H9 (cell line): ENCODE measurements at regions not wholly inside any gene's neighbourhood (a gene's known extent, or its start where the extent isn't known, plus 50 kb on each side); places are given as distances from the start of the nearest gene placed in this dataset.

Source experiments
- DNase-seq: peaks from one replicate; pipeline ENCODE4 v3.0.0-alpha.2; 2017
- H2AFZ ChIP-seq: one replicate; pipeline ENCODE4 v1.6.1; 2013; ENCODE audit warnings: mild to moderate bottlenecking, low read length, control low read depth, moderate library complexity
- H2AK5ac ChIP-seq: 2 replicates; pipeline ENCODE4 v1.6.1; 2013; ENCODE audit warnings: low read length, control low read depth, mixed read lengths; ENCODE audit not compliant: insufficient read length
- H2BK120ac ChIP-seq: one replicate; pipeline ENCODE4 v1.6.1; 2013; ENCODE audit warnings: low read depth, mild to moderate bottlenecking, low read length, control low read depth, inconsistent platforms; ENCODE audit not compliant: poor library complexity, severe bottlenecking
- H2BK12ac ChIP-seq: 2 replicates; pipeline ENCODE4 v1.6.1; 2013; ENCODE audit warnings: low read length, control low read depth, mixed read lengths, low read depth; ENCODE audit not compliant: insufficient read length
- H2BK15ac ChIP-seq: 2 replicates; pipeline ENCODE4 v1.6.1; 2013; ENCODE audit warnings: low read depth, low read length, control low read depth
- H2BK20ac ChIP-seq: one replicate; pipeline ENCODE4 v1.6.1; 2013; ENCODE audit warnings: low read depth, mild to moderate bottlenecking, low read length, control low read depth, inconsistent platforms; ENCODE audit not compliant: poor library complexity, severe bottlenecking
- H2BK5ac ChIP-seq: 2 replicates; pipeline ENCODE4 v1.6.1; 2013; ENCODE audit warnings: low read length, control low read depth, mixed read lengths; ENCODE audit not compliant: insufficient read length
- H3K14ac ChIP-seq: 2 replicates; pipeline ENCODE4 v1.6.1; 2013; ENCODE audit warnings: low read length, control low read depth; ENCODE audit not compliant: insufficient read depth
- H3K18ac ChIP-seq: 2 replicates; pipeline ENCODE4 v1.6.1; 2013; ENCODE audit warnings: low read depth, mild to moderate bottlenecking, mixed read lengths, low read length, control low read depth; ENCODE audit not compliant: insufficient read length
- H3K23ac ChIP-seq: 2 replicates; pipeline ENCODE4 v1.6.1; 2013; ENCODE audit warnings: low read length, control low read depth, mixed read lengths, low read depth; ENCODE audit not compliant: insufficient read length
- H3K23me2 ChIP-seq: 2 replicates; pipeline ENCODE4 v1.6.1; 2013; ENCODE audit warnings: low read depth, mild to moderate bottlenecking, mixed read lengths, low read length, control low read depth; ENCODE audit not compliant: insufficient read length, poor library complexity, severe bottlenecking
- H3K27ac ChIP-seq: 2 replicates; pipeline ENCODE4 v1.5.1; 2013; ENCODE audit warnings: low read length, control low read depth, mixed read lengths, low read depth; ENCODE audit not compliant: insufficient read length
- H3K27me3 ChIP-seq: 2 replicates; pipeline ENCODE4 v1.6.1; 2013; ENCODE audit warnings: low read length, control low read depth, inconsistent platforms; ENCODE audit not compliant: insufficient read depth
- H3K4ac ChIP-seq: 2 replicates; pipeline ENCODE4 v1.6.1; 2013; ENCODE audit warnings: low read depth, mild to moderate bottlenecking, control low read depth, inconsistent platforms, low read length, moderate library complexity
- H3K4me1 ChIP-seq: 2 replicates; pipeline ENCODE4 v1.6.1; 2013; ENCODE audit warnings: low read length, control low read depth, inconsistent platforms; ENCODE audit not compliant: insufficient read depth
- H3K4me2 ChIP-seq: 2 replicates; pipeline ENCODE4 v1.6.1; 2013; ENCODE audit warnings: low read length, control low read depth, mixed read lengths; ENCODE audit not compliant: insufficient read length, insufficient read depth
- H3K56ac ChIP-seq: 2 replicates; pipeline ENCODE4 v1.6.1; 2013; ENCODE audit warnings: low read depth, mild to moderate bottlenecking, mixed read lengths, low read length, control low read depth; ENCODE audit not compliant: insufficient read length
- H3K79me1 ChIP-seq: 2 replicates; pipeline ENCODE4 v1.6.1; 2013; ENCODE audit warnings: low read depth, mild to moderate bottlenecking, moderate library complexity, low read length, control low read depth, inconsistent platforms; ENCODE audit not compliant: insufficient read depth, poor library complexity, severe bottlenecking
- H3K79me2 ChIP-seq: 2 replicates; pipeline ENCODE4 v1.6.1; 2013; ENCODE audit warnings: low read length, control low read depth, inconsistent platforms; ENCODE audit not compliant: insufficient read depth
- H3K9ac ChIP-seq: 2 replicates; pipeline ENCODE4 v1.6.1; 2013; ENCODE audit warnings: low read length, control low read depth, mixed read lengths; ENCODE audit not compliant: insufficient read length; ENCODE audit errors: extremely low read depth
- H3K9me3 ChIP-seq: one replicate; pipeline ENCODE4 v1.6.1; 2013; ENCODE audit warnings: low read depth, low read length, inconsistent platforms; ENCODE audit not compliant: control insufficient read depth
- H3T11ph ChIP-seq: one replicate; pipeline ENCODE4 v1.6.1; 2013; ENCODE audit warnings: mild to moderate bottlenecking, low read length, control low read depth, inconsistent platforms
- H4K20me1 ChIP-seq: one replicate; pipeline ENCODE4 v1.6.1; 2013; ENCODE audit not compliant: control insufficient read depth, insufficient read length, insufficient read depth
- H4K5ac ChIP-seq: 2 replicates; pipeline ENCODE4 v1.6.1; 2013; ENCODE audit warnings: low read depth, mild to moderate bottlenecking, mixed read lengths, low read length, control low read depth; ENCODE audit not compliant: insufficient read length
- H4K8ac ChIP-seq: replicated peaks from 2 replicates; pipeline ENCODE4 v1.6.1; 2013; ENCODE audit warnings: low read length, control low read depth, mixed read lengths, low read depth; ENCODE audit not compliant: insufficient read length
- H4K91ac ChIP-seq: 2 replicates; pipeline ENCODE4 v1.6.1; 2013; ENCODE audit warnings: low read depth, mild to moderate bottlenecking, moderate library complexity, mixed read lengths, low read length, control low read depth; ENCODE audit not compliant: insufficient read length
- H3K27ac Mint-ChIP-seq, 3 experiments: 2 replicates in 2 of 3; 3 replicates in 1 of 3; pipeline ENCODE4 v1.8.0; 2020 to 2021; ENCODE audit warnings: mixed read lengths in 3 of 3, mild to moderate bottlenecking in 1 of 3, moderate library complexity in 1 of 3
- H3K27me3 Mint-ChIP-seq: 2 replicates; pipeline ENCODE4 v1.8.0; 2021; ENCODE audit warnings: low read depth, mild to moderate bottlenecking, moderate library complexity, mixed read lengths
- H3K36me3 Mint-ChIP-seq, 3 experiments: 2 replicates in 2 of 3; 3 replicates in 1 of 3; pipeline ENCODE4 v1.8.0; 2020 to 2021; ENCODE audit warnings: low read depth in 3 of 3, mixed read lengths in 3 of 3; ENCODE audit not compliant: insufficient read depth in 1 of 3
- H3K4me1 Mint-ChIP-seq, 2 experiments: 2 replicates each; pipeline ENCODE4 v1.8.0; 2020; ENCODE audit warnings: mixed read lengths in 2 of 2
- H3K4me3 Mint-ChIP-seq, 2 experiments: 2 replicates in 1 of 2; 3 replicates in 1 of 2; pipeline ENCODE4 v1.8.0; 2020 to 2021; ENCODE audit warnings: mild to moderate bottlenecking in 2 of 2, mixed read lengths in 2 of 2, moderate library complexity in 1 of 2
- H3K9me3 Mint-ChIP-seq, 2 experiments: 2 replicates in 1 of 2; 3 replicates in 1 of 2; pipeline ENCODE4 v1.8.0; 2020; ENCODE audit warnings: mild to moderate bottlenecking in 2 of 2, mixed read lengths in 2 of 2, moderate library complexity in 1 of 2
- CTCF ChIP-seq: fragments of 200-600 bp; sonication (generic); conservative IDR thresholded peaks from 3 replicates; pipeline ENCODE4 v1.8.0; 2021; ENCODE audit warnings: antibody characterized with exemption, mild to moderate bottlenecking
- WGBS: extraction: QIAGEN DNeasy Blood & Tissue Kit; methylation state at CpG from one replicate; pipeline ENCODE4 v1.1.7; 2013; ENCODE audit warnings: missing lambda C conversion rate, low lambda C conversion rate, mixed read lengths; ENCODE audit not compliant: insufficient read length; ENCODE audit errors: extremely low coverage; 5-methylcytosine and 5-hydroxymethylcytosine counted together

- H3K4me1 Mint-ChIP-seq = peaks cover 23% of the 10 kb centered on the region in 2 experiments
- Histone ChIP-seq H2AFZ (no peak overlapping the region), H2BK5ac (no peak overlapping the region), H3K14ac (no peak overlapping the region), H3K9ac (no peak overlapping the region), H2BK15ac (no peak overlapping the region), H3K23me2 (no peaks in the 10 kb centered on the region), H4K8ac (no peak overlapping the region), H4K20me1 (no peaks in the 10 kb centered on the region), H3T11ph (no peak overlapping the region), H3K4me1 (peaks cover 4% of the 10 kb centered on the region; the same call in 1 of the 2 replicates), H3K27ac (no peak overlapping the region), H2AK5ac (no peak overlapping the region), H3K9me3 (no peaks in the 10 kb centered on the region), H3K23ac (no peak overlapping the region), H2BK20ac (no peak overlapping the region), H3K4ac (no peak overlapping the region), H2BK12ac (no peak overlapping the region), H4K5ac (no peak overlapping the region), H3K4me2 (no peak overlapping the region), H4K91ac (no peak overlapping the region), H3K27me3 (no peaks in the 10 kb centered on the region), H3K18ac (no peak overlapping the region), H3K56ac (no peak overlapping the region), H3K79me1 (no peaks in the 10 kb centered on the region), H3K79me2 (no peaks in the 10 kb centered on the region), H2BK120ac (no peak overlapping the region)
- H3K27ac Mint-ChIP-seq = no peak overlapping the region
- peaks cover 0 to 2% (median 0%) of the 10 kb centered on the region in 3 experiments; a peak in 1 of 7 replicates for H3K36me3 Mint-ChIP-seq
- H3K4me3 Mint-ChIP-seq = no peak overlapping the region
- peaks cover 0 to 3% of the 10 kb centered on the region in 2 experiments; a peak in 1 of 5 replicates for H3K9me3 Mint-ChIP-seq
- no CpG with 5 or more reads among the region's 2 CpGs for WGBS
- no peak for TF ChIP-seq CTCF
- peaks cover 38% of the 10 kb centered on the region for H3K27me3 Mint-ChIP-seq
- DNase-seq = no peak
Measured at GRCh38 chr10:58973235-58973595, 203.2 kb upstream of the PHYHIPL start.
